Stomach (tissue), 4 donors: ENCODE measurements at regions not wholly inside any gene's neighbourhood (a gene's known extent, or its start where the extent isn't known, plus 50 kb on each side); places are given as distances from the start of the nearest gene placed in this dataset.

Experiments
- EP300 ChIP-seq: sonication (generic); formaldehyde crosslinking; IDR thresholded peaks from one replicate; pipeline ENCODE4 v1.6.1; 2017; ENCODE audit warnings: antibody characterized with exemption
- POLR2AphosphoS5 ChIP-seq, 3 donors: sonication (generic); formaldehyde crosslinking; IDR thresholded peaks; one replicate each; pipeline ENCODE4 v1.6.1; 2016; ENCODE audit warnings: antibody characterized with exemption in 3 of 3
- TF ChIP-seq, protein P1 (sequence below), 7 experiments: fragments of 450-650 bp in 4 of 7; fragments of 200-600 bp in 3 of 7; sonication (generic) in 3 of 7; IDR thresholded peaks; one replicate each; pipeline ENCODE4 v1.5.1; 2016 to 2019; ENCODE audit warnings: antibody characterized with exemption in 7 of 7, control low read depth in 2 of 7, mild to moderate bottlenecking in 1 of 7

DNA sequence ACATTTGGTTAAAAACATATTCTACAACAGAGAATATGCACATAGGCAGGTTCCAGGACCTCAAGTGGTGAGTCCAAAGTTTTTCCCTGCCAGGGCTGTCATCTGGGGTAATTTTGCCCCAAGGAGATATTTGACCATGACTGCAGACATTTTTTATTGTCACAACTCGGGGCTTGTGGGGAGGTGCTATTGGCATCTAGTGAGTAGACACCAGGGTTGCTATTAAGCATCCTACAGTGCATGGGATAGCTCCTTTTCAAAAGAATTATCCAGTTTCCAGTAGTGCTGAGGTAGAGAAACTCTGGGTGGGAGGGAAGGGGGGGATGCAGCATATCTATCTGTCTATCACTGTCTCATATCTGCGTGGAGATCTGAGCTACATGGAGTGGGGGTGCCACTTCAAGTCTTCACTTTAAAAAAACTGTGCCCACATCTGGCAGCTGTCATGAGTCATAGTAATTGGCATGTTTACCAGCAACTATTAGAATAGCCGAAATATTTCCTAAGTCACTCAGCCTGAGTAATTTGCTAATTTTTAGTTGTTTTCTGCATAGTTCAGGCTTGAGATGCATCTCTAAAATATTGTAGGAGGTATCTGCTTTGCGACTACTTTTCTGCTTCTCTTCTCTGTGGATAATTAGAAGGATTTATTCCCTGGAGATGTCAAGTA is 254.0 kb upstream of the RBMS1 start:
- TF ChIP-seq, protein P1, sequence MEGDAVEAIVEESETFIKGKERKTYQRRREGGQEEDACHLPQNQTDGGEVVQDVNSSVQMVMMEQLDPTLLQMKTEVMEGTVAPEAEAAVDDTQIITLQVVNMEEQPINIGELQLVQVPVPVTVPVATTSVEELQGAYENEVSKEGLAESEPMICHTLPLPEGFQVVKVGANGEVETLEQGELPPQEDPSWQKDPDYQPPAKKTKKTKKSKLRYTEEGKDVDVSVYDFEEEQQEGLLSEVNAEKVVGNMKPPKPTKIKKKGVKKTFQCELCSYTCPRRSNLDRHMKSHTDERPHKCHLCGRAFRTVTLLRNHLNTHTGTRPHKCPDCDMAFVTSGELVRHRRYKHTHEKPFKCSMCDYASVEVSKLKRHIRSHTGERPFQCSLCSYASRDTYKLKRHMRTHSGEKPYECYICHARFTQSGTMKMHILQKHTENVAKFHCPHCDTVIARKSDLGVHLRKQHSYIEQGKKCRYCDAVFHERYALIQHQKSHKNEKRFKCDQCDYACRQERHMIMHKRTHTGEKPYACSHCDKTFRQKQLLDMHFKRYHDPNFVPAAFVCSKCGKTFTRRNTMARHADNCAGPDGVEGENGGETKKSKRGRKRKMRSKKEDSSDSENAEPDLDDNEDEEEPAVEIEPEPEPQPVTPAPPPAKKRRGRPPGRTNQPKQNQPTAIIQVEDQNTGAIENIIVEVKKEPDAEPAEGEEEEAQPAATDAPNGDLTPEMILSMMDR (IDR thresholded peaks at IDR 0.05) = no peak
- TF ChIP-seq EP300 (no peak), POLR2AphosphoS5 (IDR thresholded peaks at IDR 0.05) (no peak)
